IMR-90 (cell line): ENCODE measurements at regions not wholly inside any gene's neighbourhood (a gene's known extent, or its start where the extent isn't known, plus 50 kb on each side); places are given as distances from the start of the nearest gene placed in this dataset.
A peak's percentile ranks its signal among the peaks of the same experiment; 100 is the strongest.

Experiments used
- ATAC-seq: fragments of 200-7000 bp; cut with Tn5 transposase; 2 replicates; pipeline ENCODE4 v1.9.1; 2020; ENCODE audit warnings: low read depth, mild to moderate bottlenecking, moderate library complexity
- BruUV-seq: library from RNA; stranded (reverse); fragments of 400-500 nt; replicated peaks from 2 replicates; lab custom pipeline; 2021; lab: Mats Ljungman, UMichigan
- CTCF ChIA-PET: fragments of 300-600 bp; formaldehyde crosslinking; extraction: SDS; loops from one replicate; lab custom pipeline; 2021; ENCODE audit warnings: antibody characterized with exemption; lab: Yijun Ruan, JAX
- POLR2A ChIA-PET: fragments of 300-600 bp; sonication (Branson Sonifier 250); formaldehyde crosslinking; loops from one replicate; lab custom pipeline; 2022; ENCODE audit warnings: antibody characterized with exemption; ENCODE audit not compliant: unreplicated experiment; lab: Charles Lee
- DNase-seq: peaks from one replicate; pipeline ENCODE4 v3.0.0; 2013
- H2AFZ ChIP-seq: replicated peaks from 2 replicates; pipeline ENCODE3; 2013; ENCODE audit warnings: low read length, mild to moderate bottlenecking; ENCODE audit not compliant: poor library complexity
- H2AK5ac ChIP-seq: 2 replicates; pipeline ENCODE4 v1.6.1; 2013; ENCODE audit warnings: low read depth, low read length, inconsistent platforms
- H2AK9ac ChIP-seq: replicated peaks from 2 replicates; pipeline ENCODE3; 2013; ENCODE audit warnings: mild to moderate bottlenecking, low read depth, low read length, moderate library complexity; ENCODE audit not compliant: poor library complexity
- H2BK120ac ChIP-seq: 2 replicates; pipeline ENCODE4 v1.6.1; 2013; ENCODE audit warnings: low read depth, low read length, inconsistent platforms
- H2BK15ac ChIP-seq: 3 replicates; pipeline ENCODE4 v1.6.1; 2013; ENCODE audit warnings: low read depth, low read length, inconsistent platforms
- H2BK20ac ChIP-seq: 2 replicates; pipeline ENCODE4 v1.6.1; 2013; ENCODE audit warnings: low read depth, mild to moderate bottlenecking, inconsistent platforms, low read length, moderate library complexity
- H2BK5ac ChIP-seq: 2 replicates; pipeline ENCODE4 v1.6.1; 2013; ENCODE audit warnings: mild to moderate bottlenecking, low read depth, low read length, inconsistent platforms; ENCODE audit not compliant: poor library complexity, severe bottlenecking
- H3K14ac ChIP-seq: replicated peaks from 2 replicates; pipeline ENCODE4 v1.6.1; 2013; ENCODE audit warnings: low read depth, low read length, inconsistent platforms
- H3K18ac ChIP-seq: 2 replicates; pipeline ENCODE4 v1.6.1; 2013; ENCODE audit warnings: low read depth, low read length, control low read depth
- H3K23ac ChIP-seq: 2 replicates; pipeline ENCODE4 v1.6.1; 2013; ENCODE audit warnings: low read depth, low read length, inconsistent platforms
- H3K27ac ChIP-seq: 2 replicates; pipeline ENCODE4 v1.5.1; 2013; ENCODE audit warnings: mild to moderate bottlenecking, control low read depth, low read length; ENCODE audit not compliant: insufficient read depth
- H3K27me3 ChIP-seq: 2 replicates; pipeline ENCODE4 v1.6.1; 2013; ENCODE audit warnings: low read length; ENCODE audit not compliant: control insufficient read depth, insufficient read depth
- H3K36me3 ChIP-seq: 2 replicates; pipeline ENCODE4 v1.6.1; 2013; ENCODE audit warnings: low read length, mixed read lengths; ENCODE audit not compliant: control insufficient read depth, insufficient read depth
- H3K4ac ChIP-seq: 2 replicates; pipeline ENCODE4 v1.6.1; 2013; ENCODE audit warnings: low read depth, low read length, inconsistent platforms
- H3K4me1 ChIP-seq: 2 replicates; pipeline ENCODE4 v1.6.1; 2013; ENCODE audit warnings: low read length, mixed read lengths; ENCODE audit not compliant: control insufficient read depth, insufficient read depth
- H3K4me2 ChIP-seq: 2 replicates; pipeline ENCODE4 v1.6.1; 2013; ENCODE audit warnings: low read depth, mild to moderate bottlenecking, control low read depth, low read length, moderate library complexity
- H3K4me3 ChIP-seq: 2 replicates; pipeline ENCODE4 v1.5.1; 2013; ENCODE audit warnings: low read depth, mild to moderate bottlenecking, control low read depth, low read length, moderate library complexity; ENCODE audit not compliant: insufficient read depth
- H3K56ac ChIP-seq: 2 replicates; pipeline ENCODE4 v1.6.1; 2013; ENCODE audit warnings: low read length, inconsistent platforms; ENCODE audit not compliant: insufficient read depth; ENCODE audit errors: extremely low read depth
- H3K79me1 ChIP-seq, 2 experiments: 2 replicates each; pipeline ENCODE4 v1.6.1; 2013; ENCODE audit warnings: low read length in 2 of 2, inconsistent platforms in 1 of 2, low read depth in 1 of 2
- H3K9ac ChIP-seq: 2 replicates; pipeline ENCODE4 v1.6.1; 2013; ENCODE audit warnings: low read depth, low read length, control low read depth
- H3K9me1 ChIP-seq: 2 replicates; pipeline ENCODE4 v1.6.1; 2013; ENCODE audit warnings: low read length, inconsistent platforms; ENCODE audit not compliant: insufficient read depth
- H3K9me3 ChIP-seq: 2 replicates; pipeline ENCODE4 v1.6.1; 2013; ENCODE audit warnings: low read length; ENCODE audit not compliant: control insufficient read depth, insufficient read depth
- H4K20me1 ChIP-seq: 2 replicates; pipeline ENCODE4 v1.6.1; 2013; ENCODE audit warnings: low read length, inconsistent platforms; ENCODE audit not compliant: insufficient read depth
- H4K5ac ChIP-seq: 2 replicates; pipeline ENCODE4 v1.6.1; 2013; ENCODE audit warnings: mild to moderate bottlenecking, low read depth, low read length, control low read depth
- H4K8ac ChIP-seq, 2 experiments: 2 replicates each; pipeline ENCODE4 v1.6.1; 2013; ENCODE audit warnings: low read depth in 2 of 2, low read length in 2 of 2, control low read depth in 1 of 2, inconsistent platforms in 1 of 2
- H4K91ac ChIP-seq: 2 replicates; pipeline ENCODE4 v1.6.1; 2013; ENCODE audit warnings: low read depth, low read length, inconsistent platforms; ENCODE audit not compliant: insufficient read depth
- CEBPB ChIP-seq: IDR thresholded peaks from 2 replicates; pipeline ENCODE4 v1.6.1; 2012; ENCODE audit warnings: low read depth, low read length, improper control_type of control experiment
- MAFK ChIP-seq: IDR thresholded peaks from 2 replicates; pipeline ENCODE4 v1.6.1; 2012; ENCODE audit warnings: low read depth, low read length, improper control_type of control experiment
- NFE2L2 ChIP-seq: fragments of 150-350 bp; IDR thresholded peaks from 2 replicates; pipeline ENCODE4 v1.6.1; 2016; ENCODE audit warnings: low read depth, mild to moderate bottlenecking, low read length
- WGBS, 2 experiments: methylation state at CpG; one replicate each; pipeline versions ENCODE4 v1.1.5 to v1.1.7; 2013; ENCODE audit warnings: missing lambda C conversion rate in 2 of 2; ENCODE audit not compliant: insufficient read length in 1 of 2; ENCODE audit errors: extremely low coverage in 2 of 2; 5-methylcytosine and 5-hydroxymethylcytosine counted together
- dilution Hi-C: fragments of 300-500 bp; cut with HindIII; formaldehyde crosslinking; loops from one replicate; pipeline ENCODE4 v1.14.3; 2018; ENCODE audit warnings: low sequenced_read_pairs; ENCODE audit not compliant: unreplicated experiment
- in situ Hi-C: fragments of 300-500 bp; cut with MboI; formaldehyde crosslinking; loops from 3 replicates; pipeline ENCODE4 v1.14.3; 2019; ENCODE audit warnings: low sequenced_read_pairs, inconsistent platforms, mixed read lengths
- intact Hi-C: fragments of 100-400 bp; cut with micrococcal nuclease; formaldehyde crosslinking; loops from 2 replicates; pipeline ENCODE4 v1.10.0; 2022

GRCh38 chr10:33410096-33410859 lies 75.8 kb upstream of the NRP1 start:
- Histone ChIP-seq H2BK5ac (no peak overlapping the region), H4K5ac (no peak overlapping the region), H4K91ac (no peak overlapping the region), H3K9me1 (peaks cover 8% of the 10 kb centered on the region), H2BK15ac (0 out of 3 replicates have a peak overlapping the region, but pooled peaks have one; percentile 4), H3K14ac (no peak overlapping the region), H4K8ac (no peak overlapping the region), H3K27ac (no peak overlapping the region), H3K23ac (no peak overlapping the region), H2AFZ (no peak overlapping the region), H3K4me2 (no peak overlapping the region), H3K4me3 (no peak overlapping the region), H2AK5ac (0 out of 2 replicates have a peak overlapping the region, but pooled peaks have one; percentile 2), H3K9ac (no peak overlapping the region), H2BK120ac (no peak overlapping the region), H3K4ac (no peak overlapping the region), H3K9me3 (no peaks in the 10 kb centered on the region), H3K36me3 (no peaks in the 10 kb centered on the region), H3K18ac (no peak overlapping the region), H2AK9ac (no peak overlapping the region), H3K4me1 (peaks cover 10% of the 10 kb centered on the region), H2BK20ac (no peak overlapping the region; the same call in 1 of the 2 replicates), H3K79me1 (no peaks in the 10 kb centered on the region), H4K20me1 (no peaks in the 10 kb centered on the region), H3K27me3 (peaks cover 3% of the 10 kb centered on the region; the same call in 1 of the 2 replicates), H3K56ac (no peak overlapping the region)
- ChIA-PET CTCF (interaction anchor here (0.6 kb wide), 1 partner anchor 54 kb away, joined by 3 read pairs; no protein-coding TSS in a partner anchor), POLR2A (no interaction called here)
- ATAC-seq, result no peak
- in situ Hi-C loops (no loop called here), intact Hi-C loops (no loop called here), dilution Hi-C loops (no loop called here)
- no TSS peak for BruUV-seq
- DNase-seq, result peak; percentile 13
- 62% methylated on average over 6 of the region's 10 CpGs; no CpG with 5 or more reads in 1 of the 2 experiments for WGBS, 2 experiments
- TF ChIP-seq NFE2L2, result no peak
- TF ChIP-seq CEBPB, result 0 out of 2 replicates have a peak, but pooled peaks have one; percentile 11
- peak; percentile 92 for TF ChIP-seq MAFK
